HAP-1 (cell line): ENCODE measurements at regions not wholly inside any gene's neighbourhood (a gene's known extent, or its start where the extent isn't known, plus 50 kb on each side); places are given as distances from the start of the nearest gene placed in this dataset.

Experiments used
- DNase-seq, 2 experiments: peaks; one replicate each; pipeline ENCODE4 v3.0.0-alpha.2; 2016 to 2020; ENCODE audit warnings: low spot score in 2 of 2
- H3K27me3 ChIP-seq: fragments of 250-450 bp; sonication (Bioruptor Pico); 2 replicates; pipeline ENCODE4 v1.5.1; 2020; ENCODE audit warnings: low read depth, mild to moderate bottlenecking, moderate library complexity
- H3K36me3 ChIP-seq: fragments of 250-450 bp; sonication (Bioruptor Pico); replicated peaks from 2 replicates; pipeline ENCODE4 v1.5.1; 2020; ENCODE audit warnings: mild to moderate bottlenecking
- H3K4me1 ChIP-seq: fragments of 250-450 bp; sonication (Bioruptor Pico); 2 replicates; pipeline ENCODE4 v1.5.1; 2020; ENCODE audit warnings: mild to moderate bottlenecking
- H3K4me3 ChIP-seq: fragments of 250-450 bp; sonication (Bioruptor Pico); 2 replicates; pipeline ENCODE4 v1.5.1; 2020; ENCODE audit warnings: mild to moderate bottlenecking, moderate library complexity
- H3K9me3 ChIP-seq: fragments of 250-450 bp; sonication (Bioruptor Pico); 2 replicates; pipeline ENCODE4 v1.5.1; 2020; ENCODE audit warnings: mild to moderate bottlenecking, moderate library complexity
- in situ Hi-C: fragments of 300-500 bp; cut with MboI; formaldehyde crosslinking; loops from 3 replicates; pipeline ENCODE4 v1.14.3; 2020; ENCODE audit warnings: low sequenced_read_pairs, inconsistent platforms, mixed read lengths

- DNase-seq = no peak
- Histone ChIP-seq H3K4me3 (no peak overlapping the region), H3K36me3 (no peaks in the 10 kb centered on the region), H3K4me1 (no peaks in the 10 kb centered on the region), H3K27me3 (no peaks in the 10 kb centered on the region), H3K9me3 (no peaks in the 10 kb centered on the region)
- in situ Hi-C loops = no loop called here
Measured at GRCh38 chr12:115569345-115570068, 708.0 kb downstream of the MED13L start.

DNA sequence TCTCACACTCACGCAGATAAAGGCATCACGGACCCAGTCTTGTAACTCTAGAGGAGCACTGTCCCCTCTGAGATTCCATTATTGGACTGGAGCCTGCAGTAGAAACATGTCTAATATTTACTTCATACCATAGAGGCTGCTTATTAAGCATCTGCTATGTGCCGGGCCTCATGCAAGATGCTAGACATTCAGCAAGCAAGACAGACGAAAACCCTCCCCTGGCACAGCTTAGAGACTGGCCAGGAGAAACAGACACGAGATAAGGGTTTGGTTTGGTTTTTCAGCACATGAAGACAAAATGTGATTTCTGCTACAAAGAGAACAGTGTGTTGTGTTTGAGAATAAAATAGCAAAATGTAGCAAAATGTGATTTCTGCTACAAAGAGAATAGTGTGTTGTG is 719.2 kb downstream of the MED13L start:
- DNase-seq = no peak
- Histone ChIP-seq H3K9me3 (no peaks in the 10 kb centered on the region; the same call in 1 of the 2 replicates), H3K36me3 (no peaks in the 10 kb centered on the region), H3K4me1 (no peaks in the 10 kb centered on the region), H3K27me3 (no peaks in the 10 kb centered on the region), H3K4me3 (no peak overlapping the region)
- in situ Hi-C loops = no loop called here

DNA sequence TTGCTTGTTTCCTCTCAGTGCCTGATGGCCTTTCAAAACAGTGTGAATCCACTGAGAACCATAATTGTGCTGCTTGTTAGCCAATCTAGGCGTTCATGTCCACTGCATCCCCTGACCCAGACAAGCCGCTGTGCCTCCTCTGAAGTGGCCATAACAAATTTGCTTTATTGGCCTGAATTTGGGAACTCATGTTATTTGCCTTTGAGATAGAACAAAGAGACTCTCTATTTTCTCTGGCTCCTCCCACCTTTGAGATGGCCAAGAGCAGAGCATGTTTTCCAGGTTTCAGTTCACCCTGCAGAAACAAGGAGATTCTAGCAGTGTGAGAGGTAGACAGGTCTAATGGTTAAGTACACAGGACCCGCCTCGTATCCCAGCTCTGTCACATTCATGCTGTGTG is 723.9 kb downstream of the MED13L start:
- Histone ChIP-seq H3K9me3 (no peaks in the 10 kb centered on the region; the same call in 1 of the 2 replicates), H3K4me3 (no peak overlapping the region), H3K36me3 (no peaks in the 10 kb centered on the region), H3K27me3 (no peaks in the 10 kb centered on the region), H3K4me1 (no peaks in the 10 kb centered on the region)
- in situ Hi-C loops = no loop called here
- no peak for DNase-seq

DNA sequence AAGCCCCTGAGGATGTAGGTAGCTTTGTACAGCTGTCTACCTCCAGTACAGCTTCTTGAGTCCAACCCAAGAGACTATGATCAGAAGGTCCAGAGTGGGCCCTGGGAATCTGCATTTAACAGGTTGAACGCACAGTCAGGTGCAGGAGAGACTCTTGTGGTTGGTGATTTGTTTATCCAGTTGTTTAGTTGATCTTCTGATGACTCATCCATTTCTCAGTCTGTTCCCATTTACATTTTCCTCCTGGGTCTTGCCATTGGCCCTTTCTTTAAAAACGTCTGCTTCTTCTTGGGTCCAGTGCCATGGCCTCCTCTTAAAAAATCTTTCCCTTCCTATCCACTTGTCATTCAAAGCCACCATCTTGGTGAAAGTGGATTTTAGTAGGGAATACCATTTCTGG is 734.2 kb downstream of the MED13L start:
- H3K9me3 ChIP-seq = no peaks in the 10 kb centered on the region
- in situ Hi-C loops = no loop called here
- H3K4me1 ChIP-seq = peaks cover 6% of the 10 kb centered on the region
- no peak overlapping the region for H3K4me3 ChIP-seq
- H3K27me3 ChIP-seq = no peaks in the 10 kb centered on the region
- DNase-seq = no peak
- H3K36me3 ChIP-seq = no peaks in the 10 kb centered on the region

DNA sequence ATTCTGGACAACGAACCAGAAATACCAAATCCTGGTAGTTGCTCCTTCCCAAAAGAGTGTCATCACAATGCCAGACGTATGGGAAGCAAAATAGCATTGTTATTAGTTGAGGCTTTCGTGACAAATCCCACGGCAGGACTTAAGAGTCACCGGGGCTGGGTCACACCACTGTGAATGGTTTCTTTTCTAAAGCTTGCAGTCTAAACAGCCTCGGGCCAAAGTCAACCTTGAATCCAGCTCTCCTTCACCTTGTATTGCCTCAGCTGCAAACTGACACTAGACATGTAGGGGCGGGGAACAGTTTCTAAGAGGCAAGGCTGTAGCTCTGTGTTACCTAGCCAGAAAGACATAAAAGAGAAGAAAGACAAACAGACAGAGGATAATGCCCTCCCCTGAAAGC is 734.8 kb downstream of the MED13L start:
- Histone ChIP-seq H3K9me3 (no peaks in the 10 kb centered on the region), H3K36me3 (no peaks in the 10 kb centered on the region), H3K4me3 (no peak overlapping the region), H3K4me1 (peaks cover 6% of the 10 kb centered on the region), H3K27me3 (no peaks in the 10 kb centered on the region)
- in situ Hi-C loops = no loop called here
- DNase-seq = peak; percentile 6 to 46

DNA sequence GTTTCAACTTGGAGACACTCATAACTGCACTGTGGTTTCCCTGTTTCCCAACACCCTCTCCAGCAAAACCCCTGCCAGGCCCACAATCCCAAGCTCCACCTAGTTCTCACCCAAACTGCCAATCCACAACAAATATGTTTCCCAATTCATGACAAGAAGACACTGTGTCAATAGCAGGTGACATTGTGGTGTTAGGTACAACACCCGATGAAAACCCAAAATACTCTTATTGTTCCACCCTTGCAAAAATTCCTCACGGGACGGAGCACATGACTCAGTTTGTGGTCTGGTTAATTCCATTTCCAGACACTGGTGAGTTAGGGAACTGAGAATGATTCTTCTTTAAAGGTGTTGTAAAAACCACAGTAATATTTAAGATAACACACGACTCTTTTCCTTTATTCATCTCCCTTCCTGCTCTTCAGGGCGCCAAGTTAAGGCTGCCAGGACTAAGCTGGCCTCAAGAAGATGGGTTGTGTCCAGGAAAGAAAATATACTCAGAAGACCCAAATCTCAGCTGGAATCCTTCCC is 735.5 kb downstream of the MED13L start:
- Histone ChIP-seq H3K36me3 (no peaks in the 10 kb centered on the region), H3K4me1 (peaks cover 6% of the 10 kb centered on the region), H3K27me3 (no peaks in the 10 kb centered on the region), H3K4me3 (no peak overlapping the region), H3K9me3 (no peaks in the 10 kb centered on the region)
- in situ Hi-C loops = no loop called here
- DNase-seq = no peak

- Histone ChIP-seq H3K9me3 (no peaks in the 10 kb centered on the region), H3K4me1 (no peaks in the 10 kb centered on the region), H3K4me3 (no peak overlapping the region), H3K27me3 (no peaks in the 10 kb centered on the region), H3K36me3 (no peaks in the 10 kb centered on the region)
- in situ Hi-C loops = no loop called here
- DNase-seq = no peak
Measured at GRCh38 chr12:115528466-115528865, 749.0 kb downstream of the MED13L start.

GRCh38 chr12:115521771-115522409 is 755.6 kb downstream of the MED13L start:
- no peaks in the 10 kb centered on the region for H3K36me3 ChIP-seq
- no peaks in the 10 kb centered on the region for H3K27me3 ChIP-seq
- no peak overlapping the region for H3K4me3 ChIP-seq
- no peak for DNase-seq
- no peaks in the 10 kb centered on the region for H3K4me1 ChIP-seq
- in situ Hi-C loops = no loop called here
- no peaks in the 10 kb centered on the region for H3K9me3 ChIP-seq

GRCh38 chr12:115519887-115520286 is 757.6 kb downstream of the MED13L start:
- in situ Hi-C loops = no loop called here
- no peak overlapping the region for H3K4me3 ChIP-seq

GRCh38 chr12:115519359-115519758 is 758.1 kb downstream of the MED13L start:
- Histone ChIP-seq H3K4me3 (no peak overlapping the region), H3K9me3 (no peaks in the 10 kb centered on the region), H3K4me1 (no peaks in the 10 kb centered on the region), H3K27me3 (no peaks in the 10 kb centered on the region), H3K36me3 (no peaks in the 10 kb centered on the region)
- in situ Hi-C loops = no loop called here
- no peak for DNase-seq

More at GRCh38 chr12:115519887-115520286, 757.6 kb downstream of the MED13L start:
- Histone ChIP-seq H3K9me3 (no peaks in the 10 kb centered on the region), H3K4me1 (no peaks in the 10 kb centered on the region), H3K27me3 (no peaks in the 10 kb centered on the region), H3K36me3 (no peaks in the 10 kb centered on the region)
- no peak for DNase-seq

DNA sequence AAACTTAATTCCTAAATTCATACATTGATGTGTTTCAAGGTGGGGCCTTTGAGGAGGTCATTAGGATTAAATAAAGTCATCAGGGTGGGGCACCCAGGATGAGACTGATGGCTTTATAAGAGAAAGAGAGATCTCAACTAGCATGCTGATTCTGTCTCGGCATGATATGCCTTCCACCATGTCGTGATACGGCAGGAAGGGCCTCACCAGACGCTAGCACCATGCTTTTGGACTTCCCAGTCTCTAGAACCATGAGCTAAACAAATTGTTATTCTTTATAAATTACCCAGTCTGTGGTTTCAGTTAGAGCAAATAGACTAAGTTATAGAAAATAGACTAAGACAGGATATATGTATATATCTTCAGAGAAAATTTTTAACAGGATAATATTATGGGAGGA is 759.6 kb downstream of the MED13L start:
- in situ Hi-C loops = no loop called here

DNA sequence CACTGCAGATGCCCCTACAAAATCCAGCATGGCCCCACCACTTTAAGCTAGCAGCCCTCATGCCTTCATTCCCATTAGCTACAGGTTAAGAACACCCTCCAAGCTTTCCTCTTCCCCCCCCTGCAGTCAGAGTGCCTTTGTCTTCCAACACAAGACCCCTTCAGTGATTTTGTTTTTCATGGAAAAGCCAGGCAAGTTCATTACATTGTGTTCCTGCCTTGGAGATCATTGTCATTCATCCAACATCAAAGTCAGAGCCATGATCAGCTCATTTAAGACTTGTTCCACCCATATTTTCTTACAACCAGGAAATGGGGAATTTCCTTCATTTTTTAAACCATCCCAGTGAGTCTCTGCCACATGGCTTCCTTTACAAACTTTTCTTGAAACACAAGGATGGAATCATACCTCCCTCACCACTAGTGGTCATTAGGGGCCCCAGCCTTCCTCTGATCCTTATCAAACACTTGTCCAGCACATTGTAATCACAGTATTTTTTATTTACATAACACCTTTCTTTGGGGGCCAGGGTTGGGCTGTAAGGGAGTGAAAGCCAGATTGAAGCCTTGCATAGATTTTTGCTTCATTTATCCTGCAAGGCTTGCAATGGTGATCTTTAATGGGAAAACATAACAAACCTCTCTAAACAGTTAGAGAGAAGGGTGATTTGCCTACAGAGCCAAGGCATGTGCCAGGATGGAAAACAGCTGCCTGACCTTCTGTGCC is 765.3 kb downstream of the MED13L start:
- Histone ChIP-seq H3K4me1 (peaks cover 17% of the 10 kb centered on the region), H3K9me3 (no peaks in the 10 kb centered on the region; the same call in 1 of the 2 replicates), H3K4me3 (no peak overlapping the region), H3K36me3 (no peaks in the 10 kb centered on the region), H3K27me3 (no peaks in the 10 kb centered on the region)
- DNase-seq = no peak
- in situ Hi-C loops = no loop called here

More for the DNA sequence above, 759.6 kb downstream of the MED13L start:
- no peak for DNase-seq
- no peak overlapping the region for H3K4me3 ChIP-seq
- no peaks in the 10 kb centered on the region for H3K36me3 ChIP-seq
- H3K9me3 ChIP-seq = no peaks in the 10 kb centered on the region
- H3K27me3 ChIP-seq = no peaks in the 10 kb centered on the region
- no peaks in the 10 kb centered on the region for H3K4me1 ChIP-seq

- Histone ChIP-seq H3K36me3 (no peaks in the 10 kb centered on the region), H3K4me3 (no peak overlapping the region), H3K9me3 (no peaks in the 10 kb centered on the region; the same call in 1 of the 2 replicates), H3K27me3 (no peaks in the 10 kb centered on the region), H3K4me1 (peaks cover 25% of the 10 kb centered on the region)
- in situ Hi-C loops = no loop called here
- no peak for DNase-seq
Measured at GRCh38 chr12:115511305-115511704, 766.2 kb downstream of the MED13L start.

DNA sequence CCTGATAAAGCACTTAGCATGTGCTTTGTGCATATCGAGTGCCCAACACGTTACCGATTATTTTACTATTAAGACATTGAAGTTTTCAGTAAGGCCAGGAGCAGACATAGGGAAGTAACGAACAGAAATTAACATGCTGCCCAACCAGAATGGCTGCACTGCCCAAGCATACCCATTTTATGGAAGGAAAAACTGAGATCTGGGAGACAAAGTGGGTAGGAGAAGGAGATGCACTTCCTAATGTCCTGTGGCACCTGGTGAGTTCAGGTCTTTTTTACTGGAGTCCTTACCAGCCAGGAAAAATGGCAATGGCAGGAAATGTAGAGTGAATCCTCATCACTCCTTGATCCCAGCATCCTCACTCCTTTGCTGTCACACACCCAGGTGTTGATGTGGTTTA is 768.5 kb downstream of the MED13L start:
- DNase-seq = no peak
- H3K27me3 ChIP-seq = no peaks in the 10 kb centered on the region
- no peak overlapping the region for H3K4me3 ChIP-seq
- peaks cover 26% of the 10 kb centered on the region for H3K4me1 ChIP-seq
- no peaks in the 10 kb centered on the region for H3K36me3 ChIP-seq
- no peaks in the 10 kb centered on the region; the same call in 1 of the 2 replicates for H3K9me3 ChIP-seq
- in situ Hi-C loops = no loop called here
